Panc1 (cell line): ENCODE measurements at regions not wholly inside any gene's neighbourhood (a gene's known extent, or its start where the extent isn't known, plus 50 kb on each side); places are given as distances from the start of the nearest gene placed in this dataset.

Experiments
- ATAC-seq: fragments of 200-7000 bp; cut with Tn5 transposase; 2 replicates; pipeline ENCODE4 v1.9.1; 2020; ENCODE audit warnings: mild to moderate bottlenecking, moderate library complexity
- BruUV-seq: library from RNA; stranded (reverse); fragments of 400-500 nt; replicated peaks from 2 replicates; lab custom pipeline; 2021; lab: Mats Ljungman, UMichigan
- CTCF ChIA-PET: fragments of 300-600 bp; sonication (Branson Sonifier 250); formaldehyde crosslinking; loops from one replicate; lab custom pipeline; 2022; ENCODE audit warnings: antibody characterized with exemption; lab: Charles Lee
- POLR2A ChIA-PET: fragments of 300-600 bp; sonication (Branson Sonifier 250); formaldehyde crosslinking; loops from one replicate; lab custom pipeline; 2022; ENCODE audit warnings: antibody characterized with exemption; lab: Charles Lee
- DNase-seq: peaks from one replicate; pipeline ENCODE4 v3.0.0-alpha.2; 2010; ENCODE audit warnings: low read depth, low spot score
- H3K27ac ChIP-seq: 2 replicates; pipeline ENCODE4 v1.5.1; 2011; ENCODE audit warnings: mild to moderate bottlenecking, low read length, inconsistent platforms
- H3K27me3 ChIP-seq: fragments of 200-500 bp; sonication (Bioruptor generic); 2 replicates; pipeline ENCODE4 v1.6.0; 2014; ENCODE audit warnings: low read length, inconsistent platforms; ENCODE audit not compliant: control insufficient read depth, insufficient read depth
- H3K36me3 ChIP-seq: fragments of 200-500 bp; sonication (Bioruptor generic); 2 replicates; pipeline ENCODE4 v1.5.1; 2014; ENCODE audit warnings: inconsistent platforms, mild to moderate bottlenecking, low read length, moderate library complexity; ENCODE audit not compliant: control insufficient read depth, insufficient read depth
- H3K4me1 ChIP-seq: 2 replicates; pipeline ENCODE4 v1.5.1; 2011; ENCODE audit warnings: inconsistent platforms, mild to moderate bottlenecking, low read length, moderate library complexity; ENCODE audit not compliant: control insufficient read depth, insufficient read depth
- H3K4me3 ChIP-seq, 2 experiments: 2 replicates each; pipeline ENCODE4 v1.5.1; 2011 to 2012; ENCODE audit warnings: low read depth in 2 of 2, low read length in 2 of 2, mild to moderate bottlenecking in 2 of 2, inconsistent platforms in 1 of 2, moderate library complexity in 1 of 2
- H3K9me3 ChIP-seq: fragments of 200-500 bp; sonication (Bioruptor generic); 2 replicates; pipeline ENCODE4 v1.5.1; 2014; ENCODE audit warnings: low read depth, mild to moderate bottlenecking, inconsistent platforms, low read length, moderate library complexity; ENCODE audit not compliant: control insufficient read depth, insufficient read depth
- CTCF ChIP-seq: fragments of 450-650 bp; IDR thresholded peaks from 2 replicates; pipeline ENCODE4 v1.5.1; 2017; ENCODE audit warnings: mild to moderate bottlenecking
- POLR2AphosphoS5 ChIP-seq: IDR thresholded peaks from 2 replicates; pipeline ENCODE4 v1.6.1; 2012; ENCODE audit warnings: mild to moderate bottlenecking, low read depth, low read length, moderate library complexity
- SIN3A ChIP-seq: IDR thresholded peaks from 2 replicates; pipeline ENCODE4 v1.6.1; 2012; ENCODE audit warnings: low read depth, mild to moderate bottlenecking, low read length, moderate library complexity, borderline replicate concordance; ENCODE audit not compliant: insufficient read depth
- TCF7L2 ChIP-seq: IDR thresholded peaks from 2 replicates; pipeline ENCODE4 v1.6.1; 2011; ENCODE audit warnings: mild to moderate bottlenecking, low read depth, low read length, inconsistent platforms
- in situ Hi-C: cut with HindIII; loops from 2 replicates; pipeline ENCODE4 v1.10.0; 2016; ENCODE audit warnings: low sequenced_read_pairs, low pct_unique_long_range_greater_than_20kb
- intact Hi-C: fragments of 100-400 bp; cut with micrococcal nuclease; formaldehyde crosslinking; loops from one replicate; pipeline ENCODE4 v1.10.0; 2022; ENCODE audit not compliant: unreplicated experiment
- TF ChIP-seq, protein P1 (sequence below), 2 experiments: IDR thresholded peaks; 2 replicates each; pipeline ENCODE4 v1.6.1; 2011 to 2012; ENCODE audit warnings: low read depth in 2 of 2, control low read depth in 1 of 2, low read length in 1 of 2, mild to moderate bottlenecking in 1 of 2, moderate library complexity in 1 of 2; ENCODE audit not compliant: insufficient read depth in 1 of 2

GRCh38 chr3:82084824-82085223 lies 323.4 kb upstream of the GBE1 start:
- ChIA-PET POLR2A (no interaction called here), CTCF (no interaction called here)
- Histone ChIP-seq H3K36me3 (no peaks in the 10 kb centered on the region), H3K4me1 (no peaks in the 10 kb centered on the region), H3K27me3 (no peaks in the 10 kb centered on the region), H3K9me3 (no peaks in the 10 kb centered on the region), H3K27ac (no peak overlapping the region), H3K4me3 (no peak overlapping the region)
- DNase-seq (no peak), ATAC-seq (no peak)
- in situ Hi-C loops = no loop called here
- no TSS peak for BruUV-seq
- intact Hi-C loops = no loop called here
- TF ChIP-seq, protein P1, sequence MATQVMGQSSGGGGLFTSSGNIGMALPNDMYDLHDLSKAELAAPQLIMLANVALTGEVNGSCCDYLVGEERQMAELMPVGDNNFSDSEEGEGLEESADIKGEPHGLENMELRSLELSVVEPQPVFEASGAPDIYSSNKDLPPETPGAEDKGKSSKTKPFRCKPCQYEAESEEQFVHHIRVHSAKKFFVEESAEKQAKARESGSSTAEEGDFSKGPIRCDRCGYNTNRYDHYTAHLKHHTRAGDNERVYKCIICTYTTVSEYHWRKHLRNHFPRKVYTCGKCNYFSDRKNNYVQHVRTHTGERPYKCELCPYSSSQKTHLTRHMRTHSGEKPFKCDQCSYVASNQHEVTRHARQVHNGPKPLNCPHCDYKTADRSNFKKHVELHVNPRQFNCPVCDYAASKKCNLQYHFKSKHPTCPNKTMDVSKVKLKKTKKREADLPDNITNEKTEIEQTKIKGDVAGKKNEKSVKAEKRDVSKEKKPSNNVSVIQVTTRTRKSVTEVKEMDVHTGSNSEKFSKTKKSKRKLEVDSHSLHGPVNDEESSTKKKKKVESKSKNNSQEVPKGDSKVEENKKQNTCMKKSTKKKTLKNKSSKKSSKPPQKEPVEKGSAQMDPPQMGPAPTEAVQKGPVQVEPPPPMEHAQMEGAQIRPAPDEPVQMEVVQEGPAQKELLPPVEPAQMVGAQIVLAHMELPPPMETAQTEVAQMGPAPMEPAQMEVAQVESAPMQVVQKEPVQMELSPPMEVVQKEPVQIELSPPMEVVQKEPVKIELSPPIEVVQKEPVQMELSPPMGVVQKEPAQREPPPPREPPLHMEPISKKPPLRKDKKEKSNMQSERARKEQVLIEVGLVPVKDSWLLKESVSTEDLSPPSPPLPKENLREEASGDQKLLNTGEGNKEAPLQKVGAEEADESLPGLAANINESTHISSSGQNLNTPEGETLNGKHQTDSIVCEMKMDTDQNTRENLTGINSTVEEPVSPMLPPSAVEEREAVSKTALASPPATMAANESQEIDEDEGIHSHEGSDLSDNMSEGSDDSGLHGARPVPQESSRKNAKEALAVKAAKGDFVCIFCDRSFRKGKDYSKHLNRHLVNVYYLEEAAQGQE (IDR thresholded peaks at IDR 0.05; ENCODE audit: insufficient read depth in 1 of 2, low read depth in 2 of 2, low read length in 1 of 2) = no peak
- TF ChIP-seq TCF7L2 (no peak), SIN3A (no peak), CTCF (no peak)

GRCh38 chr3:82082796-82083195 lies 321.4 kb upstream of the GBE1 start:
- intact Hi-C loops (no loop called here), in situ Hi-C loops (no loop called here)
- ChIA-PET POLR2A (no interaction called here), CTCF (no interaction called here)
- no TSS peak for BruUV-seq
- H3K27me3 ChIP-seq = no peaks in the 10 kb centered on the region
- ATAC-seq (no peak), DNase-seq (no peak)
- H3K36me3 ChIP-seq = no peaks in the 10 kb centered on the region
- H3K27ac ChIP-seq = no peak overlapping the region
- H3K4me3 ChIP-seq = no peak overlapping the region
- no peaks in the 10 kb centered on the region for H3K9me3 ChIP-seq
- H3K4me1 ChIP-seq = no peaks in the 10 kb centered on the region
- TF ChIP-seq CTCF (no peak), POLR2AphosphoS5 (no peak), TCF7L2 (no peak), SIN3A (no peak)
- TF ChIP-seq, protein P1 (IDR thresholded peaks at IDR 0.05; ENCODE audit: insufficient read depth in 1 of 2, low read depth in 2 of 2, low read length in 1 of 2) = no peak
